Pancreas (tissue), 10 donors: ENCODE measurements at regions not wholly inside any gene's neighbourhood (a gene's known extent, or its start where the extent isn't known, plus 50 kb on each side); places are given as distances from the start of the nearest gene placed in this dataset.

Experiments
- ATAC-seq, 4 donors: fragments of 200-7000 bp; cut with Tn5 transposase; one replicate each; pipeline versions ENCODE4 v1.8.0 to v1.9.1; 2020; ENCODE audit warnings: mild to moderate bottlenecking in 4 of 4, moderate library complexity in 4 of 4
- DNase-seq, 6 donors: peaks; one replicate each; pipeline ENCODE4 v3.0.0-alpha.2; 2020
- FAIRE-seq: peaks from 2 replicates; lab custom pipeline; 2012; peaks lifted over from hg19 to GRCh38; lab: Jason Lieb, UNC
- H3K27ac ChIP-seq, 4 donors: fragments of 200-600 bp; sonication (generic); 1 replicate in 3 of 4; 2 replicates in 1 of 4; pipeline versions ENCODE4 v1.5.0 to v1.8.0; 2020
- H3K27me3 ChIP-seq, 4 donors: fragments of 200-600 bp; one replicate each; pipeline ENCODE4 v1.8.0; 2021
- H3K36me3 ChIP-seq, 3 donors: fragments of 200-600 bp; sonication (generic) in 1 of 3; one replicate each; pipeline versions ENCODE4 v1.5.0 to v1.8.0; 2020 to 2021
- H3K4me1 ChIP-seq, 3 donors: fragments of 200-600 bp; one replicate each; pipeline ENCODE4 v1.8.0; 2021
- H3K4me3 ChIP-seq, 4 donors: fragments of 200-600 bp; sonication (generic) in 2 of 4; one replicate each; pipeline versions ENCODE4 v1.5.0 to v1.8.0; 2020 to 2021
- H3K9me3 ChIP-seq, 4 donors: fragments of 200-600 bp; one replicate each; pipeline ENCODE4 v1.8.0; 2021
- CTCF ChIP-seq, 4 donors: fragments of 200-600 bp; sonication (generic) in 3 of 4; IDR thresholded peaks; one replicate each; pipeline versions ENCODE4 v1.5.0 to v1.8.0; 2021; ENCODE audit warnings: antibody characterized with exemption in 4 of 4
- WGBS, 2 donors: extraction: QIAGEN DNeasy Blood & Tissue Kit; methylation state at CpG; one replicate each; pipeline ENCODE4 v1.1.7; 2013; 5-methylcytosine and 5-hydroxymethylcytosine counted together
- intact Hi-C, 3 donors: fragments of 100-400 bp; cut with DNase I; formaldehyde crosslinking; loops; one replicate each; pipeline versions ENCODE4 v1.11.1 to v1.14.2; 2022
- donor health status: healthy with polysubstance abuse.
- donor health status: DM: no; HTN: no; CAD: no; lungs with moderate emphysema.
- donor health status: DM: no; HTN: no; CAD: no.
- donor health status: control.
- donor health status: control.
- donor health status: Bipolar disorder and iron deficiency.
- donor health status: DM: yes; HTN: yes; CAD: no.
- donor health status: DM: no; HTN: no; CAD: no.
- donor health status: DM: no; HTN: no; CAD: no.
- donor health status: DM: yes; HTN: yes; CAD: no.

GRCh38 chr13:112254900-112255299 is 121.3 kb upstream of the SPACA7 start:
- Histone ChIP-seq H3K36me3 (no peaks in the 10 kb centered on the region), H3K27me3 (peaks cover 0 to 5% (median 0%) of the 10 kb centered on the region in 4 donors), H3K4me3 (no peak overlapping the region), H3K4me1 (no peaks in the 10 kb centered on the region), H3K27ac (no peak overlapping the region), H3K9me3 (no peaks in the 10 kb centered on the region)
- no peak for FAIRE-seq
- intact Hi-C loops = no loop called here
- no peak for ATAC-seq
- WGBS, 2 donors = 72 to 88% methylated on average over 11 of the region's 11 CpGs
- DNase-seq = no peak
- no peak for TF ChIP-seq CTCF (IDR thresholded peaks at IDR 0.05)

DNA sequence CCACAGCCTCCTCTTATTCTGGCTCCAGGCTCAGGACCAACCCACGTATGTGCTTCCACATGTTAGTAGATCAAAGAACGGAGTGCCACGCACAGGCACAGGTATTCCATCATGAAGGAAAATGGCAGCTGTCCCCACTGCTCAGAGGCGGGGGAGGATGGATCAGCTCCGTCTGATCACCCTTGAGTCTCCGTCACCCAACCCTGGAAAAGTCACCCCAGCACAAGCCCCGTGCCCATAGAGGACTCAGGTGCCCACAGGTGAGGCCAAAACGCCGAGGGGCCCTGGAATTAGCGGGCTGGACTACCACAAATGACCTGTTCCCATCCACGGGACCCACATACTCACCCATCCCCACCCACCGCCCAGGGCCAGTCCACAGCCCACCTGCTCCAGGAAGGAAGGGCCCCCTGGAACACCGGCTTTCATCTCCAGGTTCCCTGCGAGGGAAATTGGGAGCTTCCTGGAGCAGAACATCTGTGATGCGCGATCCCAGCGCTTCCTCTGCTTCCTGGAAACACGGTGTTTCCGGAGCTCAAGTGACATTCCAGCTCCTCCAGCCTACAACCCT is 120.5 kb upstream of the SPACA7 start:
- H3K27me3 ChIP-seq = peaks cover 0 to 5% (median 0%) of the 10 kb centered on the region in 4 donors
- ATAC-seq (no peak), DNase-seq (no peak), FAIRE-seq (no peak)
- intact Hi-C loops = no loop called here
- WGBS, 2 donors = 67 to 82% methylated on average over 18 to 19 of the region's 19 CpGs
- H3K4me3 ChIP-seq = no peak overlapping the region
- H3K27ac ChIP-seq = no peak overlapping the region
- H3K9me3 ChIP-seq = no peaks in the 10 kb centered on the region
- H3K36me3 ChIP-seq = no peaks in the 10 kb centered on the region
- no peak for TF ChIP-seq CTCF (IDR thresholded peaks at IDR 0.05)
- H3K4me1 ChIP-seq = no peaks in the 10 kb centered on the region

DNA sequence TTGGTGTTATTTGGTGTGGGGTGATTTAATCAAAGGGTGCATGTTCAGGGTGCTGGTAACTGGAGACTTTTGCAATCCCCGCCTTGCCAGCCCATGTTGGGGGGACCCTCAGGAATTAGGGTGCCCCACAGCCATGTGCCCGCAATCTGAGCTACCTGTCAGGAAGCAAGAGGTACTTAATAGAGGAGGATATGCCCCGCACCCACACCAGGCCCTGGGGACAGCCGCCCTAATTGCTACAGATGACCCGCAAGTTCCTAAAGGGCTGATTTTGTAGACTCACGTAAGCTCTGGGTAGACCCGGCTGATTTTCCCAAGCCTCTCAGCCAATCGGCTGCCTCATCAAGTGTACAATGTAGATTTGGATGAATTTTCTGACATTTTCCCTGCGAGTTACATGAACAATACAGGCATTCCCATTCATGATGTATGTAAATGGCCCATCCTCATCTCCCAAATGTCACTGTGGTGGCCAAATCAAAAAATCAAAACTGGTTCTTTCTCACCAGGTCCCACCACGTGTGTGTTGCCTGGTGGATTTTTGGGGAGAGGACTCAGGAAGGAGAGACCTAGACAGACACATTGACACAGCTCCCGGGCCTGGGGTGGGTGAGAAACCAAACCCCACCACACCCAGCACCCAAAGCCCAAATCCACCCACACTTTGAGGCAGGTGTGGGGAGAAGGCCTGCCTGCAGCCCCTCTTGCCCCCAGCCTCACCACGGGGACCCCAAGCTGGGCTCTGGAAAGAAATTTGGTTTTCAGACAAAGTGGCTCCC is 119.2 kb upstream of the SPACA7 start:
- no peak for FAIRE-seq
- TF ChIP-seq CTCF (IDR thresholded peaks at IDR 0.05) = no peak
- Histone ChIP-seq H3K4me1 (no peaks in the 10 kb centered on the region), H3K27me3 (peaks cover 0 to 5% (median 0%) of the 10 kb centered on the region in 4 donors), H3K36me3 (no peaks in the 10 kb centered on the region), H3K27ac (no peak overlapping the region), H3K4me3 (no peak overlapping the region), H3K9me3 (no peaks in the 10 kb centered on the region)
- ATAC-seq = no peak
- 66 to 78% methylated on average over 12 of the region's 12 CpGs for WGBS, 2 donors
- intact Hi-C loops = no loop called here
- DNase-seq = no peak

DNA sequence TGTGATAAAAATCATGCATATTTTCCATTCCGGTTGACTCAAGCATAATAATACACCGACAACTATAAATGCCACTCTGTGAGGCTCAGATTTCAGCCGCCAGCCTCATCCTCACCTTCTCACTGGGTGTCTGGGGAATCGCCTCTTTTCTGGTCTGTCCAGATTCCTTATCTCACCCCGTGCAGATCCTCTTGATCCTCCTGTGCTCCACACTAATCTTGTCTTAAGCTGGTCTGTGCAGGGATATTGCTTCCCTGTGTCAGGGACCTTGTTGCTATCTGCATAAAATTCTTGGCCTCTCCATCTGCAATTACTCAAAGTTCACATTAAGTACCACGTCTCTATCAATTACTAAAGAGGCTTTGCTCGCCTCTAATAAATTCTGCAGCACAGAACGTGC is 116.6 kb upstream of the SPACA7 start:
- no peaks in the 10 kb centered on the region for H3K36me3 ChIP-seq
- ATAC-seq (no peak), DNase-seq (no peak), FAIRE-seq (no peak)
- no peaks in the 10 kb centered on the region for H3K9me3 ChIP-seq
- H3K27me3 ChIP-seq = peaks cover 0 to 5% (median under 1%) of the 10 kb centered on the region in 4 donors
- no peak overlapping the region for H3K4me3 ChIP-seq
- intact Hi-C loops = no loop called here
- no peak overlapping the region for H3K27ac ChIP-seq
- TF ChIP-seq CTCF (IDR thresholded peaks at IDR 0.05) = no peak
- 41 to 48% methylated on average over 8 of the region's 8 CpGs for WGBS, 2 donors
- no peaks in the 10 kb centered on the region for H3K4me1 ChIP-seq
